SK-N-SH (cell line): ENCODE measurements at regions not wholly inside any gene's neighbourhood (a gene's known extent, or its start where the extent isn't known, plus 50 kb on each side); places are given as distances from the start of the nearest gene placed in this dataset.

ENCODE experiments used
- CTCF ChIA-PET: fragments of 300-600, 350-600 bp; formaldehyde crosslinking; extraction: SDS; loops from one replicate; lab custom pipeline; 2021; lab: Yijun Ruan, JAX
- POLR2A ChIA-PET: fragments of 350-600 bp; sonication (Branson Sonifier 250); formaldehyde crosslinking; extraction: SDS; loops from one replicate; lab custom pipeline; 2020; ENCODE audit warnings: antibody characterized with exemption, inconsistent platforms; lab: Yijun Ruan, JAX
- DNase-seq: peaks from one replicate; pipeline ENCODE4 v3.0.0; 2012
- H2AFZ ChIP-seq: fragments of 200-600 bp; sonication (generic); 2 replicates; pipeline ENCODE4 v1.8.1; 2016; ENCODE audit warnings: antibody characterized with exemption, mild to moderate bottlenecking, low read depth
- H3F3A ChIP-seq: fragments of 200-600 bp; sonication (generic); replicated peaks from 2 replicates; pipeline ENCODE3; 2016; ENCODE audit warnings: antibody characterized with exemption, mild to moderate bottlenecking; ENCODE audit not compliant: insufficient read depth
- H3K27ac ChIP-seq, 2 experiments: fragments of 200-500 bp in 1 of 2; fragments of 200-600 bp in 1 of 2; sonication (Bioruptor generic) in 1 of 2; sonication (generic), shearing (Covaris generic) in 1 of 2; 2 replicates each; pipeline versions ENCODE4 v1.5.1 to v1.6.1; 2014 to 2016; ENCODE audit warnings: low read depth in 2 of 2, inconsistent platforms in 1 of 2, low read length in 1 of 2, mild to moderate bottlenecking in 1 of 2, mixed read lengths in 1 of 2
- H3K27me3 ChIP-seq: fragments of 200-600 bp; sonication (generic), shearing (Covaris generic); 2 replicates; pipeline ENCODE4 v1.6.1; 2016; ENCODE audit warnings: mixed run types; ENCODE audit not compliant: insufficient read depth
- H3K36me3 ChIP-seq, 2 experiments: fragments of 200-500 bp in 1 of 2; fragments of 200-600 bp in 1 of 2; sonication (Bioruptor generic) in 1 of 2; sonication (generic) in 1 of 2; replicated peaks in 1 of 2; 2 replicates each; pipeline versions ENCODE3 to v1.5.1; 2014 to 2016; ENCODE audit warnings: low read length in 1 of 2, mild to moderate bottlenecking in 1 of 2; ENCODE audit not compliant: insufficient read depth in 2 of 2, control insufficient read depth in 1 of 2
- H3K4me1 ChIP-seq, 2 experiments: fragments of 200-500 bp in 1 of 2; fragments of 200-600 bp in 1 of 2; sonication (Bioruptor generic) in 1 of 2; sonication (generic), shearing (Covaris generic) in 1 of 2; 2 replicates each; pipeline versions ENCODE4 v1.5.1 to v1.6.1; 2014 to 2016; ENCODE audit warnings: low read depth in 1 of 2, low read length in 1 of 2, mixed run types in 1 of 2; ENCODE audit not compliant: insufficient read depth in 2 of 2, control insufficient read depth in 1 of 2
- H3K4me2 ChIP-seq: fragments of 200-600 bp; sonication (generic), shearing (Covaris generic); 2 replicates; pipeline ENCODE4 v1.6.1; 2017; ENCODE audit warnings: mixed run types
- H3K4me3 ChIP-seq, 2 experiments: fragments of 200-500 bp in 1 of 2; fragments of 200-600 bp in 1 of 2; sonication (Bioruptor generic) in 1 of 2; sonication (generic), shearing (Covaris generic) in 1 of 2; 2 replicates each; pipeline versions ENCODE4 v1.5.1 to v1.8.1; 2014 to 2016; ENCODE audit warnings: low read depth in 2 of 2, inconsistent platforms in 1 of 2, low read length in 1 of 2, mild to moderate bottlenecking in 1 of 2, mixed read lengths in 1 of 2, moderate library complexity in 1 of 2
- H3K79me2 ChIP-seq: fragments of 200-600 bp; sonication (generic); 2 replicates; pipeline ENCODE4 v1.8.1; 2017; ENCODE audit warnings: mild to moderate bottlenecking; ENCODE audit not compliant: insufficient read depth
- H3K9ac ChIP-seq: fragments of 200-600 bp; sonication (generic); 2 replicates; pipeline ENCODE4 v1.6.1; 2017; ENCODE audit warnings: mixed run types
- H3K9me2 ChIP-seq: fragments of 200-600 bp; sonication (generic); 2 replicates; pipeline ENCODE4 v1.6.1; 2017; ENCODE audit warnings: mixed run types
- H3K9me3 ChIP-seq: fragments of 200-600 bp; sonication (generic); 2 replicates; pipeline ENCODE4 v1.6.1; 2017; ENCODE audit warnings: mixed run types, mild to moderate bottlenecking, moderate library complexity
- H4K20me1 ChIP-seq: fragments of 200-600 bp; sonication (generic); 2 replicates; pipeline ENCODE4 v1.6.1; 2017; ENCODE audit warnings: mild to moderate bottlenecking, mixed run types; ENCODE audit not compliant: insufficient read depth
- EZH2phosphoT487 ChIP-seq: fragments of 200-600 bp; sonication (generic); IDR thresholded peaks from 2 replicates; pipeline ENCODE4 v1.6.1; 2017; ENCODE audit warnings: low read depth, mixed run types, mild to moderate bottlenecking, antibody characterized with exemption, moderate library complexity, borderline replicate concordance
- FOXJ3 ChIP-seq: sonication (generic); formaldehyde crosslinking; IDR thresholded peaks from 2 replicates; pipeline ENCODE4 v1.5.1; 2020; ENCODE audit warnings: mild to moderate bottlenecking, missing genetic modification reagents
- FOXM1 ChIP-seq: IDR thresholded peaks from 2 replicates; pipeline ENCODE4 v1.4.0; 2012; ENCODE audit warnings: low read depth, mild to moderate bottlenecking
- GATA2 ChIP-seq: sonication (generic); formaldehyde crosslinking; IDR thresholded peaks from 2 replicates; pipeline ENCODE4 v1.5.0; 2020; ENCODE audit warnings: mild to moderate bottlenecking, missing genetic modification reagents
- JUND ChIP-seq: IDR thresholded peaks from 2 replicates; pipeline ENCODE4 v1.4.0; 2012
- MAX ChIP-seq: IDR thresholded peaks from 2 replicates; pipeline ENCODE4 v1.4.0; 2012; ENCODE audit warnings: low read depth
- MXI1 ChIP-seq: IDR thresholded peaks from 2 replicates; pipeline ENCODE4 v1.6.1; 2012; ENCODE audit warnings: mild to moderate bottlenecking, low read depth, low read length, improper control_type of control experiment
- NFIC ChIP-seq: IDR thresholded peaks from 2 replicates; pipeline ENCODE4 v1.4.0; 2012; ENCODE audit warnings: borderline replicate concordance
- POLR2AphosphoS5 ChIP-seq: IDR thresholded peaks from 2 replicates; pipeline ENCODE4 v1.6.1; 2012; ENCODE audit warnings: low read depth, low read length
- RAD21 ChIP-seq: IDR thresholded peaks from 2 replicates; pipeline ENCODE4 v1.6.1; 2012; ENCODE audit warnings: mild to moderate bottlenecking, low read length
- RCOR1 ChIP-seq: fragments of 150-350 bp; IDR thresholded peaks from 2 replicates; pipeline ENCODE4 v1.6.1; 2017; ENCODE audit warnings: antibody characterized with exemption, low read length
- REST ChIP-seq: IDR thresholded peaks from 2 replicates; pipeline ENCODE4 v1.6.1; 2012; ENCODE audit warnings: mild to moderate bottlenecking, low read depth, low read length, moderate library complexity
- SIN3A ChIP-seq: IDR thresholded peaks from 2 replicates; pipeline ENCODE4 v1.6.1; 2012; ENCODE audit warnings: low read depth, mild to moderate bottlenecking, low read length, moderate library complexity, borderline replicate concordance
- SMC3 ChIP-seq: IDR thresholded peaks from 2 replicates; pipeline ENCODE4 v1.6.1; 2012; ENCODE audit warnings: low read depth, low read length, improper control_type of control experiment
- TEAD4 ChIP-seq: IDR thresholded peaks from 2 replicates; pipeline ENCODE4 v1.4.0; 2012; ENCODE audit warnings: mild to moderate bottlenecking, borderline replicate concordance; ENCODE audit not compliant: insufficient read depth
- USF1 ChIP-seq: IDR thresholded peaks from 2 replicates; pipeline ENCODE4 v1.4.0; 2012; ENCODE audit warnings: low read depth, borderline replicate concordance
- USF2 ChIP-seq: fragments of 150-350 bp; IDR thresholded peaks from 2 replicates; pipeline ENCODE4 v1.6.1; 2017; ENCODE audit warnings: antibody characterized with exemption, low read length, low read depth, borderline replicate concordance
- YY1 ChIP-seq: IDR thresholded peaks from 2 replicates; pipeline ENCODE4 v1.4.0; 2012; ENCODE audit warnings: low read depth, mild to moderate bottlenecking
- ZBTB33 ChIP-seq: IDR thresholded peaks from 2 replicates; pipeline ENCODE4 v1.4.0; 2012; ENCODE audit warnings: low read depth, borderline replicate concordance
- WGBS: methylation state at CpG from one replicate; pipeline ENCODE4 v1.1.6; 2017; ENCODE audit warnings: low lambda C conversion rate; 5-methylcytosine and 5-hydroxymethylcytosine counted together

- ChIA-PET CTCF (no interaction called here), POLR2A (no interaction called here)
- no peak overlapping the region for H3K4me2 ChIP-seq
- H3K27me3 ChIP-seq = peaks cover 24% of the 10 kb centered on the region; the same call in 1 of the 2 replicates
- H3K4me1 ChIP-seq = no peaks in the 10 kb centered on the region
- no peak overlapping the region for H3K27ac ChIP-seq
- H3K9ac ChIP-seq = no peak overlapping the region
- no peaks in the 10 kb centered on the region for H4K20me1 ChIP-seq
- H3K79me2 ChIP-seq = no peaks in the 10 kb centered on the region
- H3K9me2 ChIP-seq = no peaks in the 10 kb centered on the region
- no peak overlapping the region for H2AFZ ChIP-seq
- H3K4me3 ChIP-seq = no peak overlapping the region
- TF ChIP-seq TEAD4 (no peak), POLR2AphosphoS5 (no peak), SIN3A (no peak), SMC3 (no peak), MAX (no peak), EZH2phosphoT487 (no peak)
- no peak for DNase-seq
- no peaks in the 10 kb centered on the region for H3K9me3 ChIP-seq
- no peaks in the 10 kb centered on the region for H3F3A ChIP-seq
- no peaks in the 10 kb centered on the region for H3K36me3 ChIP-seq
- WGBS = 84% methylated on average over 5 of the region's 5 CpGs
Observed at GRCh38 chr2:19784456-19784855, 117.3 kb downstream of the TTC32 start.

GRCh38 chr2:19783935-19784334, 117.8 kb downstream of the TTC32 start:
- Histone ChIP-seq H3K9me2 (no peaks in the 10 kb centered on the region), H3K9ac (no peak overlapping the region), H3K9me3 (no peaks in the 10 kb centered on the region)
- TF ChIP-seq GATA2 (CRISPR knock-in tag) = no peak
- TF ChIP-seq ZBTB33 = no peak
- TF ChIP-seq FOXM1 = no peak
- no peak for TF ChIP-seq REST
- TF ChIP-seq USF2 = no peak
- no peak for TF ChIP-seq EZH2phosphoT487
- TF ChIP-seq YY1 = no peak
- TF ChIP-seq POLR2AphosphoS5 = no peak
- no peak for TF ChIP-seq FOXJ3 (CRISPR knock-in tag)
- TF ChIP-seq NFIC = no peak
- TF ChIP-seq USF1 = no peak
- no peak for TF ChIP-seq SMC3
- no peak for TF ChIP-seq RAD21
- no peak for TF ChIP-seq SIN3A
- TF ChIP-seq MXI1 = no peak
- no peak for TF ChIP-seq RCOR1
- TF ChIP-seq JUND = no peak
- TF ChIP-seq TEAD4 = no peak
- TF ChIP-seq, all 33 proteins: peak for 0
- WGBS = 66% methylated on average over 2 of the region's 2 CpGs
- no peak overlapping the region for H3K4me2 ChIP-seq
- no peaks in the 10 kb centered on the region for H3F3A ChIP-seq
- H3K27ac ChIP-seq = no peak overlapping the region
- ChIA-PET POLR2A (no interaction called here), CTCF (no interaction called here)
- peaks cover 29% of the 10 kb centered on the region; the same call in 1 of the 2 replicates for H3K27me3 ChIP-seq
- H3K79me2 ChIP-seq = no peaks in the 10 kb centered on the region
- no peaks in the 10 kb centered on the region for H3K4me1 ChIP-seq
- no peaks in the 10 kb centered on the region for H3K36me3 ChIP-seq
- H2AFZ ChIP-seq = no peak overlapping the region
- no peak for DNase-seq
- H3K4me3 ChIP-seq = no peak overlapping the region
- H4K20me1 ChIP-seq = no peaks in the 10 kb centered on the region
